H9 (cell line): ENCODE measurements at regions not wholly inside any gene's neighbourhood (a gene's known extent, or its start where the extent isn't known, plus 50 kb on each side); places are given as distances from the start of the nearest gene placed in this dataset.

Source experiments
- DNase-seq: peaks from one replicate; pipeline ENCODE4 v3.0.0-alpha.2; 2017
- H2AFZ ChIP-seq: one replicate; pipeline ENCODE4 v1.6.1; 2013; ENCODE audit warnings: mild to moderate bottlenecking, low read length, control low read depth, moderate library complexity
- H2AK5ac ChIP-seq: 2 replicates; pipeline ENCODE4 v1.6.1; 2013; ENCODE audit warnings: low read length, control low read depth, mixed read lengths; ENCODE audit not compliant: insufficient read length
- H2BK120ac ChIP-seq: one replicate; pipeline ENCODE4 v1.6.1; 2013; ENCODE audit warnings: low read depth, mild to moderate bottlenecking, low read length, control low read depth, inconsistent platforms; ENCODE audit not compliant: poor library complexity, severe bottlenecking
- H2BK12ac ChIP-seq: 2 replicates; pipeline ENCODE4 v1.6.1; 2013; ENCODE audit warnings: low read length, control low read depth, mixed read lengths, low read depth; ENCODE audit not compliant: insufficient read length
- H2BK15ac ChIP-seq: 2 replicates; pipeline ENCODE4 v1.6.1; 2013; ENCODE audit warnings: low read depth, low read length, control low read depth
- H2BK20ac ChIP-seq: one replicate; pipeline ENCODE4 v1.6.1; 2013; ENCODE audit warnings: low read depth, mild to moderate bottlenecking, low read length, control low read depth, inconsistent platforms; ENCODE audit not compliant: poor library complexity, severe bottlenecking
- H2BK5ac ChIP-seq: 2 replicates; pipeline ENCODE4 v1.6.1; 2013; ENCODE audit warnings: low read length, control low read depth, mixed read lengths; ENCODE audit not compliant: insufficient read length
- H3K14ac ChIP-seq: 2 replicates; pipeline ENCODE4 v1.6.1; 2013; ENCODE audit warnings: low read length, control low read depth; ENCODE audit not compliant: insufficient read depth
- H3K18ac ChIP-seq: 2 replicates; pipeline ENCODE4 v1.6.1; 2013; ENCODE audit warnings: low read depth, mild to moderate bottlenecking, mixed read lengths, low read length, control low read depth; ENCODE audit not compliant: insufficient read length
- H3K23ac ChIP-seq: 2 replicates; pipeline ENCODE4 v1.6.1; 2013; ENCODE audit warnings: low read length, control low read depth, mixed read lengths, low read depth; ENCODE audit not compliant: insufficient read length
- H3K23me2 ChIP-seq: 2 replicates; pipeline ENCODE4 v1.6.1; 2013; ENCODE audit warnings: low read depth, mild to moderate bottlenecking, mixed read lengths, low read length, control low read depth; ENCODE audit not compliant: insufficient read length, poor library complexity, severe bottlenecking
- H3K27ac ChIP-seq: 2 replicates; pipeline ENCODE4 v1.5.1; 2013; ENCODE audit warnings: low read length, control low read depth, mixed read lengths, low read depth; ENCODE audit not compliant: insufficient read length
- H3K27me3 ChIP-seq: 2 replicates; pipeline ENCODE4 v1.6.1; 2013; ENCODE audit warnings: low read length, control low read depth, inconsistent platforms; ENCODE audit not compliant: insufficient read depth
- H3K4ac ChIP-seq: 2 replicates; pipeline ENCODE4 v1.6.1; 2013; ENCODE audit warnings: low read depth, mild to moderate bottlenecking, control low read depth, inconsistent platforms, low read length, moderate library complexity
- H3K4me1 ChIP-seq: 2 replicates; pipeline ENCODE4 v1.6.1; 2013; ENCODE audit warnings: low read length, control low read depth, inconsistent platforms; ENCODE audit not compliant: insufficient read depth
- H3K4me2 ChIP-seq: 2 replicates; pipeline ENCODE4 v1.6.1; 2013; ENCODE audit warnings: low read length, control low read depth, mixed read lengths; ENCODE audit not compliant: insufficient read length, insufficient read depth
- H3K56ac ChIP-seq: 2 replicates; pipeline ENCODE4 v1.6.1; 2013; ENCODE audit warnings: low read depth, mild to moderate bottlenecking, mixed read lengths, low read length, control low read depth; ENCODE audit not compliant: insufficient read length
- H3K79me1 ChIP-seq: 2 replicates; pipeline ENCODE4 v1.6.1; 2013; ENCODE audit warnings: low read depth, mild to moderate bottlenecking, moderate library complexity, low read length, control low read depth, inconsistent platforms; ENCODE audit not compliant: insufficient read depth, poor library complexity, severe bottlenecking
- H3K79me2 ChIP-seq: 2 replicates; pipeline ENCODE4 v1.6.1; 2013; ENCODE audit warnings: low read length, control low read depth, inconsistent platforms; ENCODE audit not compliant: insufficient read depth
- H3K9ac ChIP-seq: 2 replicates; pipeline ENCODE4 v1.6.1; 2013; ENCODE audit warnings: low read length, control low read depth, mixed read lengths; ENCODE audit not compliant: insufficient read length; ENCODE audit errors: extremely low read depth
- H3K9me3 ChIP-seq: one replicate; pipeline ENCODE4 v1.6.1; 2013; ENCODE audit warnings: low read depth, low read length, inconsistent platforms; ENCODE audit not compliant: control insufficient read depth
- H3T11ph ChIP-seq: one replicate; pipeline ENCODE4 v1.6.1; 2013; ENCODE audit warnings: mild to moderate bottlenecking, low read length, control low read depth, inconsistent platforms
- H4K20me1 ChIP-seq: one replicate; pipeline ENCODE4 v1.6.1; 2013; ENCODE audit not compliant: control insufficient read depth, insufficient read length, insufficient read depth
- H4K5ac ChIP-seq: 2 replicates; pipeline ENCODE4 v1.6.1; 2013; ENCODE audit warnings: low read depth, mild to moderate bottlenecking, mixed read lengths, low read length, control low read depth; ENCODE audit not compliant: insufficient read length
- H4K8ac ChIP-seq: replicated peaks from 2 replicates; pipeline ENCODE4 v1.6.1; 2013; ENCODE audit warnings: low read length, control low read depth, mixed read lengths, low read depth; ENCODE audit not compliant: insufficient read length
- H4K91ac ChIP-seq: 2 replicates; pipeline ENCODE4 v1.6.1; 2013; ENCODE audit warnings: low read depth, mild to moderate bottlenecking, moderate library complexity, mixed read lengths, low read length, control low read depth; ENCODE audit not compliant: insufficient read length
- H3K27ac Mint-ChIP-seq, 3 experiments: 2 replicates in 2 of 3; 3 replicates in 1 of 3; pipeline ENCODE4 v1.8.0; 2020 to 2021; ENCODE audit warnings: mixed read lengths in 3 of 3, mild to moderate bottlenecking in 1 of 3, moderate library complexity in 1 of 3
- H3K27me3 Mint-ChIP-seq: 2 replicates; pipeline ENCODE4 v1.8.0; 2021; ENCODE audit warnings: low read depth, mild to moderate bottlenecking, moderate library complexity, mixed read lengths
- H3K36me3 Mint-ChIP-seq, 3 experiments: 2 replicates in 2 of 3; 3 replicates in 1 of 3; pipeline ENCODE4 v1.8.0; 2020 to 2021; ENCODE audit warnings: low read depth in 3 of 3, mixed read lengths in 3 of 3; ENCODE audit not compliant: insufficient read depth in 1 of 3
- H3K4me1 Mint-ChIP-seq, 2 experiments: 2 replicates each; pipeline ENCODE4 v1.8.0; 2020; ENCODE audit warnings: mixed read lengths in 2 of 2
- H3K4me3 Mint-ChIP-seq, 2 experiments: 2 replicates in 1 of 2; 3 replicates in 1 of 2; pipeline ENCODE4 v1.8.0; 2020 to 2021; ENCODE audit warnings: mild to moderate bottlenecking in 2 of 2, mixed read lengths in 2 of 2, moderate library complexity in 1 of 2
- H3K9me3 Mint-ChIP-seq, 2 experiments: 2 replicates in 1 of 2; 3 replicates in 1 of 2; pipeline ENCODE4 v1.8.0; 2020; ENCODE audit warnings: mild to moderate bottlenecking in 2 of 2, mixed read lengths in 2 of 2, moderate library complexity in 1 of 2
- CTCF ChIP-seq: fragments of 200-600 bp; sonication (generic); conservative IDR thresholded peaks from 3 replicates; pipeline ENCODE4 v1.8.0; 2021; ENCODE audit warnings: antibody characterized with exemption, mild to moderate bottlenecking
- WGBS: extraction: QIAGEN DNeasy Blood & Tissue Kit; methylation state at CpG from one replicate; pipeline ENCODE4 v1.1.7; 2013; ENCODE audit warnings: missing lambda C conversion rate, low lambda C conversion rate, mixed read lengths; ENCODE audit not compliant: insufficient read length; ENCODE audit errors: extremely low coverage; 5-methylcytosine and 5-hydroxymethylcytosine counted together

GRCh38 chr14:34165847-34166350, 215.0 kb upstream of the EGLN3 start:
- no peak for DNase-seq
- Mint-ChIP-seq H3K9me3 (no peaks in the 10 kb centered on the region), H3K36me3 (no peaks in the 10 kb centered on the region), H3K27me3 (no peaks in the 10 kb centered on the region; the same call in 1 of the 2 replicates), H3K4me3 (no peak overlapping the region), H3K4me1 (no peaks in the 10 kb centered on the region), H3K27ac (no peak overlapping the region)
- no peak overlapping the region for H3K9ac ChIP-seq
- H3K9me3 ChIP-seq, result no peaks in the 10 kb centered on the region
- H4K5ac ChIP-seq, result no peak overlapping the region
- no peak overlapping the region for H4K91ac ChIP-seq
- no peak overlapping the region for H2BK15ac ChIP-seq
- H3K14ac ChIP-seq, result no peak overlapping the region
- H3K79me1 ChIP-seq, result no peaks in the 10 kb centered on the region
- H3K79me2 ChIP-seq, result no peaks in the 10 kb centered on the region
- H3K27ac ChIP-seq, result no peak overlapping the region
- H3K18ac ChIP-seq, result no peak overlapping the region
- no peak for TF ChIP-seq CTCF
- no peaks in the 10 kb centered on the region for H4K20me1 ChIP-seq
- H2BK120ac ChIP-seq, result no peak overlapping the region
- no peaks in the 10 kb centered on the region for H3K27me3 ChIP-seq
- H3K4me2 ChIP-seq, result no peak overlapping the region
- H4K8ac ChIP-seq, result no peak overlapping the region
- no peak overlapping the region for H2AK5ac ChIP-seq
- no peak overlapping the region for H2BK12ac ChIP-seq
- H2BK20ac ChIP-seq, result no peak overlapping the region
- no peaks in the 10 kb centered on the region for H3K23me2 ChIP-seq
- no peak overlapping the region for H3T11ph ChIP-seq
- H3K4me1 ChIP-seq, result no peaks in the 10 kb centered on the region
- no peak overlapping the region for H2AFZ ChIP-seq
- H3K23ac ChIP-seq, result no peak overlapping the region
- no peak overlapping the region for H2BK5ac ChIP-seq
- no peak overlapping the region for H3K56ac ChIP-seq
- H3K4ac ChIP-seq, result no peak overlapping the region
- WGBS, result no CpG with 5 or more reads among the region's 5 CpGs
